Spleen (tissue), 7 donors: ENCODE measurements at regions not wholly inside any gene's neighbourhood (a gene's known extent, or its start where the extent isn't known, plus 50 kb on each side); places are given as distances from the start of the nearest gene placed in this dataset.

Source experiments
- CTCF ChIP-seq, 11 experiments: fragments of 200-600 bp in 7 of 11; fragments of 450-650 bp in 4 of 11; sonication (generic) in 4 of 11; IDR thresholded peaks in 8 of 11; conservative IDR thresholded peaks in 3 of 11; 1 replicate in 7 of 11; 2 replicates in 4 of 11; pipeline versions ENCODE4 v1.4.0 to v1.8.0; 2016 to 2021; ENCODE audit warnings: antibody characterized with exemption in 11 of 11, inconsistent platforms in 4 of 11, mild to moderate bottlenecking in 1 of 11
- POLR2A ChIP-seq, 3 donors: fragments of 450-650 bp; IDR thresholded peaks; one replicate each; pipeline ENCODE4 v1.5.1; 2017; ENCODE audit warnings: antibody characterized with exemption in 3 of 3, mild to moderate bottlenecking in 1 of 3
- POLR2AphosphoS5 ChIP-seq, 3 donors: sonication (generic); formaldehyde crosslinking; IDR thresholded peaks; one replicate each; pipeline ENCODE4 v1.5.1; 2017; ENCODE audit warnings: antibody characterized with exemption in 3 of 3
- donor health status: DM: no; HTN: no; CAD: no; lungs with moderate emphysema.
- donor health status: DM: no; HTN: no; CAD: no.
- donor health status: DM: no; HTN: no; CAD: no.

- TF ChIP-seq CTCF (IDR thresholded peaks at IDR 0.05 in 8 of 11, conservative IDR thresholded peaks at IDR 0.05 in 3 of 11) (no peak), POLR2AphosphoS5 (IDR thresholded peaks at IDR 0.05) (no peak), POLR2A (IDR thresholded peaks at IDR 0.05) (no peak)
Observed at GRCh38 chr14:87257421-87257820, 735.6 kb downstream of the GALC start.
